CD14-positive monocyte (primary cell): ENCODE measurements at regions not wholly inside any gene's neighbourhood (a gene's known extent, or its start where the extent isn't known, plus 50 kb on each side); places are given as distances from the start of the nearest gene placed in this dataset.

Source experiments
- DNase-seq, 3 donors: peaks; one replicate each; pipeline ENCODE4 v3.0.0-alpha.2; 2011 to 2022
- H2AFZ ChIP-seq: 2 replicates; pipeline ENCODE4 v1.6.0; 2012; ENCODE audit warnings: mild to moderate bottlenecking, low read depth, low read length, inconsistent platforms; ENCODE audit not compliant: insufficient read depth, poor library complexity, severe bottlenecking
- H3K27ac ChIP-seq, 2 donors: 1 replicate in 1 of 2; 2 replicates in 1 of 2; pipeline ENCODE4 v1.5.1; 2012 to 2013; ENCODE audit warnings: low read length in 2 of 2, control low read depth in 1 of 2, inconsistent platforms in 1 of 2, low read depth in 1 of 2, mild to moderate bottlenecking in 1 of 2
- H3K27me3 ChIP-seq, 2 donors: one replicate each; pipeline versions ENCODE4 v1.6.0 to v1.6.1; 2011 to 2013; ENCODE audit warnings: low read length in 2 of 2; ENCODE audit not compliant: control insufficient read depth in 2 of 2, insufficient read depth in 2 of 2
- H3K36me3 ChIP-seq, 2 donors: replicated peaks in 1 of 2; 1 replicate in 1 of 2; 2 replicates in 1 of 2; pipeline versions ENCODE4 v1.5.1 to v1.6.1; 2012 to 2013; ENCODE audit warnings: low read length in 2 of 2, control low read depth in 1 of 2, inconsistent platforms in 1 of 2, mild to moderate bottlenecking in 1 of 2; ENCODE audit not compliant: insufficient read depth in 2 of 2, control insufficient read depth in 1 of 2
- H3K4me1 ChIP-seq, 2 donors: 1 replicate in 1 of 2; 2 replicates in 1 of 2; pipeline versions ENCODE4 v1.5.1 to v1.6.1; 2012 to 2013; ENCODE audit warnings: low read length in 2 of 2, control low read depth in 1 of 2, inconsistent platforms in 1 of 2, mild to moderate bottlenecking in 1 of 2, moderate library complexity in 1 of 2; ENCODE audit not compliant: insufficient read depth in 2 of 2, control insufficient read depth in 1 of 2
- H3K4me2 ChIP-seq: replicated peaks from 2 replicates; pipeline ENCODE3; 2012; ENCODE audit warnings: low read length, moderate library complexity, mild to moderate bottlenecking; ENCODE audit not compliant: poor library complexity, severe bottlenecking; ENCODE audit errors: extremely low read depth
- H3K4me3 ChIP-seq, 3 experiments: fragments of 200-600 bp in 1 of 3; sonication (generic) in 1 of 3; replicated peaks in 1 of 3; 1 replicate in 2 of 3; 2 replicates in 1 of 3; pipeline ENCODE4 v1.5.1; 2011 to 2013; ENCODE audit warnings: low read length in 3 of 3, mild to moderate bottlenecking in 3 of 3, control low read depth in 2 of 3, low read depth in 2 of 3, inconsistent platforms in 1 of 3, moderate library complexity in 1 of 3
- H3K79me2 ChIP-seq: 2 replicates; pipeline ENCODE4 v1.6.0; 2012; ENCODE audit warnings: mild to moderate bottlenecking, control low read depth, inconsistent platforms, low read length, moderate library complexity; ENCODE audit not compliant: insufficient read depth
- H3K9ac ChIP-seq: 2 replicates; pipeline ENCODE4 v1.6.0; 2017; ENCODE audit warnings: low read length, mild to moderate bottlenecking; ENCODE audit not compliant: insufficient read depth, poor library complexity, severe bottlenecking
- H3K9me3 ChIP-seq, 2 donors: replicated peaks in 1 of 2; 1 replicate in 1 of 2; 2 replicates in 1 of 2; pipeline versions ENCODE4 v1.5.1 to v1.6.1; 2012 to 2013; ENCODE audit warnings: low read length in 2 of 2, control low read depth in 1 of 2; ENCODE audit not compliant: control insufficient read depth in 1 of 2, insufficient read depth in 1 of 2
- H4K20me1 ChIP-seq: 2 replicates; pipeline ENCODE4 v1.6.0; 2012; ENCODE audit warnings: mild to moderate bottlenecking, low read length, control low read depth, moderate library complexity; ENCODE audit not compliant: insufficient read depth
- H3K27ac Mint-ChIP-seq, 7 donors: one replicate each; pipeline ENCODE4 v1.8.0; 2020; ENCODE audit warnings: mild to moderate bottlenecking in 7 of 7, mixed read lengths in 7 of 7, moderate library complexity in 6 of 7, inconsistent platforms in 2 of 7
- H3K27me3 Mint-ChIP-seq, 3 donors: one replicate each; pipeline ENCODE4 v1.8.0; 2021 to 2022; ENCODE audit warnings: low read depth in 3 of 3, mild to moderate bottlenecking in 3 of 3, mixed read lengths in 3 of 3, moderate library complexity in 3 of 3, inconsistent platforms in 1 of 3
- H3K36me3 Mint-ChIP-seq, 2 donors: one replicate each; pipeline ENCODE4 v1.8.0; 2020; ENCODE audit warnings: mixed read lengths in 2 of 2, inconsistent platforms in 1 of 2, mild to moderate bottlenecking in 1 of 2
- H3K4me1 Mint-ChIP-seq: one replicate; pipeline ENCODE4 v1.8.0; 2020; ENCODE audit warnings: mild to moderate bottlenecking, mixed read lengths
- H3K4me3 Mint-ChIP-seq, 2 donors: one replicate each; pipeline ENCODE4 v1.8.0; 2020; ENCODE audit warnings: mild to moderate bottlenecking in 2 of 2, mixed read lengths in 2 of 2, moderate library complexity in 1 of 2
- H3K9me3 Mint-ChIP-seq, 7 donors: one replicate each; pipeline ENCODE4 v1.8.0; 2020 to 2022; ENCODE audit warnings: mixed read lengths in 7 of 7, mild to moderate bottlenecking in 6 of 7, moderate library complexity in 6 of 7, inconsistent platforms in 2 of 7
- WGBS: methylation state at CpG from one replicate; pipeline ENCODE4 v1.1.5; 2013; ENCODE audit warnings: missing lambda C conversion rate; ENCODE audit not compliant: insufficient coverage; 5-methylcytosine and 5-hydroxymethylcytosine counted together
- intact Hi-C, 2 donors: fragments of 100-400 bp; cut with micrococcal nuclease; formaldehyde crosslinking; loops; one replicate each; pipeline versions ENCODE4 v1.15.0 to v1.15.1; 2023
- TF ChIP-seq, protein P1 (sequence below): fragments of 200-600 bp; IDR thresholded peaks from one replicate; pipeline ENCODE4 v1.8.0; 2022; ENCODE audit warnings: antibody characterized with exemption, mild to moderate bottlenecking

DNA sequence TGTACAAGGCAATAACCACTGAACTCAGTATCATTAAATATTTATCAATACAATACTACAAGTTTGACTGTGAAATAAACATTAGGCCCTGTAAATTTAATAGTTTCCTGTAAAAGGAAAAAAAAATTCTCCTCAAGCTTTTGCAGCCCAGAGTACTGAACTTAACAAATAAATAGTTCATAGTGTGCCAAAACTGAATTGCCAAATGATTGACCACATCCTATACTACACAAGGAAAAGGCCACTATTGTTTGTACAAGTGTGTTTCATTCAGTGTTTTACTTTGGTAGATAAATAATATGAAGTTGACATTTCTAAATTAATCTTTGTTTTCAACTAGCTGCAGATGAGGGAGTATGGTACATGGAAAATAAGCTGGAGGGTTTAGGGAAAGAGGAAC is 379.6 kb downstream of the FLRT2 start:
- Histone ChIP-seq H3K79me2 (no peaks in the 10 kb centered on the region), H3K4me2 (no peak overlapping the region), H3K4me3 (no peak overlapping the region), H3K36me3 (no peaks in the 10 kb centered on the region), H3K9me3 (peaks cover 0 to 14% of the 10 kb centered on the region in 2 donors), H3K27me3 (no peaks in the 10 kb centered on the region), H2AFZ (no peak overlapping the region), H3K27ac (no peak overlapping the region), H3K4me1 (no peaks in the 10 kb centered on the region), H3K9ac (no peak overlapping the region), H4K20me1 (no peaks in the 10 kb centered on the region)
- no peaks in the 10 kb centered on the region for H3K27me3 Mint-ChIP-seq
- H3K36me3 Mint-ChIP-seq, result no peaks in the 10 kb centered on the region
- no peak overlapping the region for H3K27ac Mint-ChIP-seq
- intact Hi-C loops, result no loop called here
- H3K9me3 Mint-ChIP-seq, result peaks cover 4 to 27% (median 12%) of the 10 kb centered on the region in 7 donors
- TF ChIP-seq, protein P1, sequence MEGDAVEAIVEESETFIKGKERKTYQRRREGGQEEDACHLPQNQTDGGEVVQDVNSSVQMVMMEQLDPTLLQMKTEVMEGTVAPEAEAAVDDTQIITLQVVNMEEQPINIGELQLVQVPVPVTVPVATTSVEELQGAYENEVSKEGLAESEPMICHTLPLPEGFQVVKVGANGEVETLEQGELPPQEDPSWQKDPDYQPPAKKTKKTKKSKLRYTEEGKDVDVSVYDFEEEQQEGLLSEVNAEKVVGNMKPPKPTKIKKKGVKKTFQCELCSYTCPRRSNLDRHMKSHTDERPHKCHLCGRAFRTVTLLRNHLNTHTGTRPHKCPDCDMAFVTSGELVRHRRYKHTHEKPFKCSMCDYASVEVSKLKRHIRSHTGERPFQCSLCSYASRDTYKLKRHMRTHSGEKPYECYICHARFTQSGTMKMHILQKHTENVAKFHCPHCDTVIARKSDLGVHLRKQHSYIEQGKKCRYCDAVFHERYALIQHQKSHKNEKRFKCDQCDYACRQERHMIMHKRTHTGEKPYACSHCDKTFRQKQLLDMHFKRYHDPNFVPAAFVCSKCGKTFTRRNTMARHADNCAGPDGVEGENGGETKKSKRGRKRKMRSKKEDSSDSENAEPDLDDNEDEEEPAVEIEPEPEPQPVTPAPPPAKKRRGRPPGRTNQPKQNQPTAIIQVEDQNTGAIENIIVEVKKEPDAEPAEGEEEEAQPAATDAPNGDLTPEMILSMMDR, result no peak
- no peak overlapping the region for H3K4me3 Mint-ChIP-seq
- DNase-seq, result no peak
- H3K4me1 Mint-ChIP-seq, result no peaks in the 10 kb centered on the region

DNA sequence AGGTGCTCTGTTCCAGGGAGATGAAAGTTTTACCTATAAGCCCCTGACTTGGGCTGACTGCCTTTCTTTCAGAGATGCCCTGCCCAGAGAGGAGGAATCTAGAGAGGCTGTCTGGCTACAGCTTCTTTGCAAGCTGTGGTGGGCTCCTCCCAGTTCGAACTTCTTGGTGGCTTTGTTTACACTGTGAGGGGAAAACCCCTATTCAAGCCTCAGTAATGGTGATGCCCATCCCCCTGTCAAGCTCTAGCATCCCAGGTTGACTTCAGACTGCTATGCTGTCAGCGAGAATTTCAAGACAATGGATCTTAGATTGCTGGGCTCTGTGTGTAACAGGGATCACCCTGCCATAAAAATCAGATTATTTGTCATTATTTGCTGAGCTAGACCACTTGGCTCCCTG is 377.6 kb downstream of the FLRT2 start:
- H3K79me2 ChIP-seq, result no peaks in the 10 kb centered on the region
- no peak overlapping the region for H3K4me2 ChIP-seq
- Mint-ChIP-seq H3K36me3 (no peaks in the 10 kb centered on the region), H3K4me1 (no peaks in the 10 kb centered on the region), H3K4me3 (no peak overlapping the region), H3K27me3 (no peaks in the 10 kb centered on the region), H3K27ac (no peak overlapping the region), H3K9me3 (peaks cover 6 to 30% (median 12%) of the 10 kb centered on the region in 7 donors)
- H3K27me3 ChIP-seq, result no peaks in the 10 kb centered on the region
- TF ChIP-seq, protein P1, result no peak
- intact Hi-C loops, result no loop called here
- H3K9ac ChIP-seq, result no peak overlapping the region
- H3K27ac ChIP-seq, result no peak overlapping the region
- WGBS, result 88% methylated on average over 2 of the region's 2 CpGs
- no peaks in the 10 kb centered on the region for H3K36me3 ChIP-seq
- no peak overlapping the region for H3K4me3 ChIP-seq
- H2AFZ ChIP-seq, result no peak overlapping the region
- no peak for DNase-seq
- H3K9me3 ChIP-seq, result peaks cover 0 to 11% of the 10 kb centered on the region in 2 donors
- H3K4me1 ChIP-seq, result no peaks in the 10 kb centered on the region
- no peaks in the 10 kb centered on the region for H4K20me1 ChIP-seq
